CD4-positive, alpha-beta T cell treated with Interleukin-17A for 1 hour (primary cell): ENCODE measurements at regions not wholly inside any gene's neighbourhood (a gene's known extent, or its start where the extent isn't known, plus 50 kb on each side); places are given as distances from the start of the nearest gene placed in this dataset.
"Not testable (repeated sequence)": the region's sequence is repeated elsewhere in the genome, so short reads cannot be mapped to it uniquely, and the experiment has no call there.

Experiments
- DNase-seq: peaks from one replicate; pipeline ENCODE4 v3.0.0-alpha.2; 2020

DNA sequence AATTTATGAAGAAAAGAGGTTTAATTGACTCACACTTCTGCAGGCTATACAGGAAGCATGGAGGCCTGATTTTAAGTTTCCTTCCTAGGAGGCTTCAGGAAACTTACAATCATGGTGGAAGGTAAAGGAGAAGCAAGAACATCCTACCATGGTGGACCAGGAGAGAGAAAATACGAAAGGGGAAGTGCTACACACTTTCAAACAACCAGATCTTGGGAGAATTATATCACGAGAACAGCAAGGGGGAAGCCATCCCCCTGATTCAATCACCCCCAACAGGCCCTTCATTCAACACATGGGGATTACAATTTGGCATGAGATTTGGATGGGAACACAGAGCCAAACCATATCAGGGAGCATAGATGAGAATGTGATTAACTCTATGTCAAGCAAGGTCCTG, 121.0 kb downstream of the MTHFS start:
- DNase-seq, result no peak

DNA sequence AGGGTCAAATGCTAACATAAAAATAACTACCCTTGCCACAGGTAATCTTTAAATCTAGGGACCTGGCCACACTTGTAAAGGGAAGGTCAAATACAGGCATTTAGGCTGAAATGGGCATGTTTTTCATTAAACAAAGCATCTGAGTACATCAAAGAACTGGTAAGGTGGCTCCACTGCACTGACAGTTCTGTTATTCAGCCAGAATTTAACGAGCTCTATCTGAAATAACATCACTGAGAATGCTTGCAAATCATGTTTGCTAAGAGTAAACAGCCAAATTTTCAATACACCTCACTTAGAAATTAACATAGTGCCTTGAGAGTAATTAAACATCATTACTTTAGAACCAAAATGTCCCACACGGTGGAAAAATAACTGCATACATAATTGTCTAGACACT, 118.9 kb downstream of the MTHFS start:
- no peak for DNase-seq

DNA sequence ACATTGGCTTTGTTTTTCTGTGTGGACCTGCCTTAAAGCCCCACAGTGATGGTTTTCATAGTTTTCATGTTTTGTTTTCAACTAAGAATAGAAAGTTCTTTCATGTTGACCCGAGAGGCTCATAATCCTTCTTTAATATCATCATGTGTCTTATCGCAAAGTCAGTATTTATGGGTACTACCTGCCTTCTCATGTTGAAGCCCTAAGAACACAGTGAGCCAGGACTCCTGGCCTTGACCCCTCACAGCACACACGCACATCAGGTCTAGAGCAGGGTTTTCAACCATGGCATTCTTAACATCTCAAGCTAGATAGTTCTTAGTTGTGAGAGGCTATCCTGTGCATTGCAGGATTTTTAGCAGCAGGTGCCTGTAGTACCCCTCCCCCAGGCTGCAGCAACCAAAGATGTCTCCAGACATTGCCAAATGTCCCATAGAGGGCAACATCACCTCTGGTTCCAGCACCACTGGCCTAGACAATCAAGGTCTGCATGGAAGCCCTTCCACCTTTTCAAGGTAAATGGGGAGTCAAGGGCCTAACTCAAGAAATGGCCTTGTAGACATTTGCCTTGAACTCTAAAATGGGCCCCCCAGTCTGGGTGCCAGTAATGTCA, 118.3 kb downstream of the MTHFS start:
- no peak for DNase-seq

DNA sequence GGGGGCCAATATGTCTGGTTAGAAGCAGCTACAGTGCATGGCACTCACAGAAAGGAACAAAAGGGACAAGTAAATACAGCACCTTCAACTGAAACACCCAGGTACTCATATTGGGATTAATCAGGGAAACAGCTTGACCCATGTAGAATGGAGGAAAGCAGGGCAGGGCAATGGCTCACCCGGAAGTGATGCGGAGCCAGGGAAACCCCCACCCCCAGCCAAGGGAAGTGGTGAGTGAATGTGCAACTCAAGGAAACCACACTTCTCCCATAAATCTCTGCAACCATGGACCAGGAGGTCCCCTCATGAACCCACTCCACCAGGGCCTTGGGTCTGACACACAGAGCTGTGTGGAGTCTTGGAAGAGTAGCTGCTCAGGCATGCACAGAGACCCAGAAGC, 117.1 kb downstream of the MTHFS start:
- no peak for DNase-seq

DNA sequence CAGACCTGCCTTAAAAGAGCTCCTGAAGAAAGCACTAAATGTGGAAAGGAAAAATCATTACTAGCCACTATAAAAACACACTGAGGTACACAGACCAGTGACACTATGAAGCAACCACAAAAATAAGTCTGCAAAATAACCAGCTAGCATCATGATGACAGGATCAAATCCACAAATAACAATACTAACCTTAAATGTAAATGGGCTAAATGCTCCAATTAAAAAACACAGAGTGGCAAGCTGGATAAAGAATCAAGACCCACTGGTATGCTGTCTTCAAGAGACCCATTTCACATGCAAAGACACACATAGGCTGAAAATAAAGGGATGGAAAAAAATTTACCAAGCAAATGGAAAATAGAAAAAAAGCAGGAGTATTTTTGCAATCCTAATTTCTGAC, 114.5 kb downstream of the MTHFS start:
- DNase-seq, result not testable (repeated sequence)
